Smooth muscle cell of the brain vasculature (primary cell): ENCODE measurements at regions not wholly inside any gene's neighbourhood (a gene's known extent, or its start where the extent isn't known, plus 50 kb on each side); places are given as distances from the start of the nearest gene placed in this dataset.
"Not testable (repeated sequence)": the region's sequence is repeated elsewhere in the genome, so short reads cannot be mapped to it uniquely, and the experiment has no call there.

Experiments used
- DNase-seq: peaks from one replicate; pipeline ENCODE4 v3.0.0-alpha.2; 2012; ENCODE audit warnings: low read depth, low spot score

- DNase-seq: no peak
Measured at GRCh38 chr5:56732121-56732520, 83.2 kb upstream of the MAP3K1 start.

- not testable (repeated sequence) for DNase-seq
Measured at GRCh38 chr5:56731473-56731872, 83.9 kb upstream of the MAP3K1 start.

GRCh38 chr5:56729488-56729887 lies 85.9 kb upstream of the MAP3K1 start:
- no peak for DNase-seq

- no peak for DNase-seq
Measured at GRCh38 chr5:56725711-56726411, 89.5 kb upstream of the MAP3K1 start.

GRCh38 chr5:56724857-56725256 lies 90.5 kb upstream of the MAP3K1 start:
- DNase-seq: not testable (repeated sequence)

GRCh38 chr5:56722317-56722716 lies 93.0 kb upstream of the MAP3K1 start:
- DNase-seq: no peak

- no peak for DNase-seq
Measured at GRCh38 chr5:56717253-56717987, 97.9 kb upstream of the MAP3K1 start.

- DNase-seq: no peak
Measured at GRCh38 chr5:56715986-56716385, 99.4 kb upstream of the MAP3K1 start.

GRCh38 chr5:56712895-56713591 lies 102.3 kb upstream of the MAP3K1 start:
- DNase-seq: no peak

- DNase-seq: no peak
Measured at GRCh38 chr5:56710826-56711590, 104.3 kb upstream of the MAP3K1 start.

GRCh38 chr5:56706504-56706903 lies 108.8 kb upstream of the MAP3K1 start:
- no peak for DNase-seq

- DNase-seq: no peak
Measured at GRCh38 chr5:56705217-56705616, 110.1 kb upstream of the MAP3K1 start.

- DNase-seq: no peak
Measured at GRCh38 chr5:56703952-56704351, 111.4 kb upstream of the MAP3K1 start.

GRCh38 chr5:56700711-56701110 lies 114.6 kb upstream of the MAP3K1 start:
- no peak for DNase-seq

GRCh38 chr5:56699538-56699937 lies 115.8 kb upstream of the MAP3K1 start:
- no peak for DNase-seq

- no peak for DNase-seq
Measured at GRCh38 chr5:56698463-56699381, 116.6 kb upstream of the MAP3K1 start.

- DNase-seq: no peak
Measured at GRCh38 chr5:56696900-56697299, 118.4 kb upstream of the MAP3K1 start.

GRCh38 chr5:56693220-56693579 lies 122.1 kb upstream of the MAP3K1 start:
- no peak for DNase-seq

GRCh38 chr5:56692359-56693219 lies 122.8 kb upstream of the MAP3K1 start:
- no peak for DNase-seq

- DNase-seq: no peak
Measured at GRCh38 chr5:56688402-56688801, 126.9 kb upstream of the MAP3K1 start.
